ENCODE measurements at regions not wholly inside any gene's neighbourhood (a gene's known extent, or its start where the extent isn't known, plus 50 kb on each side); places are given as distances from the start of the nearest gene placed in this dataset.

- TF ChIP-seq YY1 (IDR thresholded peaks at IDR 0.05; ENCODE audit: insufficient read depth, insufficient read length) (no peak), SUZ12 (IDR thresholded peaks at IDR 0.05; ENCODE audit: extremely low read depth, insufficient read depth, insufficient read length) (no peak)
Measured at GRCh38 chr5:61942462-61943049, 363.4 kb upstream of the KIF2A start.

All from NT2/D1 (cell line).